Kidney capillary endothelial cell (primary cell): ENCODE measurements at regions not wholly inside any gene's neighbourhood (a gene's known extent, or its start where the extent isn't known, plus 50 kb on each side); places are given as distances from the start of the nearest gene placed in this dataset.

Experiments
- DNase-seq: peaks from one replicate; pipeline ENCODE4 v3.0.0-alpha.2; 2018; ENCODE audit warnings: low spot score

DNA sequence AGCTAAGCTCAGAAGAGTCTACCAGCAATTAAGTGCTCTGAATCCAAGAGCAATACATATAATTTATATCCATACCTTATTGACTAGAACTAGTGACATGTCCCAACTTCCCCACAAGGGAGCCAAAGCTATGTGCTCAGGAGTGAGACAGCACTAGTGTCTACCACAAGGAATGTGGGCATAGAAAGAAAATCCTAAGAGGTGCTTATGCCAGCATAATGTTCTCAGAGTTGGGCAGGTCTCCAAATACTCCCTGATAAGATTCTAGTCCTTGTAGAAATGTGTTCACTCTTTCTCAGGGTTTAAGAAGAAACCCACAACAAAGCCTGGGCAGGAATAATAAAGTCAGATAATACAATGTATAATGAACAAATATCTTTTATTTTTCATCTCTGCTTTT lies 275.1 kb downstream of the BRINP1 start:
- no peak for DNase-seq

DNA sequence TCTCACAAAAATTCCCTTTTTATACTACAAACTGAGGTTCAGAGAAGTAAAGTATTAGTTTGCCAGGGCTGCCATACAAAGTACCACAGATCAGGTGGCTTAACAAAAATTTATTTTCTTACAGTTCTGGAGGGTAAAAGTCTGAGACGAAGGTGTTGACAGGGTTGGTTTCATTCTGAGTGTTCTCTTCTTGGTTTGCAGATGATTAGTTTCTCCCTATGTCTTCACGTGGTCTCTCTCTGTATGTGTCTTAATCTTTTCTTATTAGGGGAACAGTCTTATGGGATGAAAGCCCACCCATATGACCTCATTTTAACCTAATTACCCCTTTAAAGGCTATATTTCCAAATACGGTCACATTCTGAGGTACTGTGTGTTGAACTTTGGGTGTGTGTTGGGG lies 274.2 kb downstream of the BRINP1 start:
- DNase-seq: no peak

DNA sequence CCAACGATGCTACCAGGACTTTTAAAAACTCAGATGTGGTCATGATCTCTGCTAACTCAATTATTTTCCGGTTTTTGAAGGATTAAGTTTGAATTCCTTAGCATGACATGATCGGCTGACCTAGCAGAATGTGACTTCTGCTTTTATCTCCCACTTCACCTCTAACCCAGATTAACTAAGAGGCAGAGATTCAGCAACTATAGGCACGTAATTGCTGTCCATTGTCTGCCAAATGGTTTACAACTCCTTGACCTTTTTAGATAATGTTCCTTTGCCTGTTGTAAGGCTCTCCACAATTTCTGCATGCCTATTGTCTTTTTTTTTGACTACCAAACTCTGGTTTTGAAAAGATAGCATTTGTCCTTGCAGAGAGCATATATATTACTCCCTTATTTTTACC lies 268.2 kb downstream of the BRINP1 start:
- DNase-seq: no peak

- DNase-seq: no peak
Measured at GRCh38 chr9:119114681-119115080, 254.6 kb downstream of the BRINP1 start.
